ENCODE measurements at regions not wholly inside any gene's neighbourhood (a gene's known extent, or its start where the extent isn't known, plus 50 kb on each side); places are given as distances from the start of the nearest gene placed in this dataset.
"Not testable (repeated sequence)": the region's sequence is repeated elsewhere in the genome, so short reads cannot be mapped to it uniquely, and the experiment has no call there.

DNA sequence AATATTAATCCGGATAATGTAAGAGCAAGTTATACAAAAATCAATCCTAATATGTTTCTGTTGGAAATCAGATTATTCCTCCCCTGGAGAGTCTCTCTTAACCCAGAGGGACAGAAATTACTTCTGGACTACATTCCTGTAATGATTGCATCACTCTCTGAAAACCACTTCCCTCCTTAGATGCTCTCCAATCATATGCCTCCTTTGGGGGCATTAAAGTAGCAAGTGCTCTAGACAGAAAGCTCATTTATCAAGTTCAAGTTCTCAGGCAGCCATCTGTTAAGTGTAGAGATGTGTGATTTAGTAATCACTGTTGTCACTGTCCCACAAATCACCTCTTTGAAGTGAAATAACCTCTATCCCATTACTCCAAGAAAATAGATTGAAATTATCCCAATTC is 247.1 kb downstream of the SLCO4C1 start:
- DNase-seq (ENCODE audit: low spot score), result peak; percentile 8

GRCh38 chr5:102047073-102047472 is 249.0 kb downstream of the SLCO4C1 start:
- DNase-seq (ENCODE audit: low spot score), result not testable (repeated sequence)

GRCh38 chr5:102040326-102040725 is 255.8 kb downstream of the SLCO4C1 start:
- no peak for DNase-seq (ENCODE audit: low spot score)

DNA sequence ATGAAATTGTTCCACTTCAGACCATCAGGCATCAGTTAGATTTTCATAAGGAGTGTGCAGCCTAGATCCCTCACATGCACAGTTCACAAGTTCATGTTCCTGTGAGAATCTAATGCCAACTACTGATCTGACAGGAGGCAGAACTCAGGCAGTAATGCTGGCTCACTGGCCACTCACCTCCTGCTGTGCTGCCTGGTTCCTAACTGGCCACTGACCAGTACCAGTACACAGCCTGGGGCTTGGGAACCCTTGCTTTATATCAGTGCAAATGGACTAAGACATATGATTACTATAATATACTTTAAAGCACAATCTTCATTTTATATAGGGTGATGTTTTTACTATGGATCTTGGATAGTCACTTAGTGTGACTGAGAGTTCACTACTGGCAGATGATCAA is 259.2 kb downstream of the SLCO4C1 start:
- no peak for DNase-seq (ENCODE audit: low spot score)

GRCh38 chr5:102031711-102032110 is 264.4 kb downstream of the SLCO4C1 start:
- DNase-seq (ENCODE audit: low spot score), result no peak

GRCh38 chr5:102018690-102019089 is 277.4 kb downstream of the SLCO4C1 start:
- no peak for DNase-seq (ENCODE audit: low spot score)

GRCh38 chr5:102018279-102018678 is 277.8 kb downstream of the SLCO4C1 start:
- DNase-seq (ENCODE audit: low spot score), result no peak

- DNase-seq (ENCODE audit: low spot score), result no peak
These were observed 281.7 kb downstream of the SLCO4C1 start for GRCh38 chr5:102014371-102014770.

- no peak for DNase-seq (ENCODE audit: low spot score)
These were observed 285.4 kb downstream of the SLCO4C1 start for GRCh38 chr5:102010644-102011043.

DNA sequence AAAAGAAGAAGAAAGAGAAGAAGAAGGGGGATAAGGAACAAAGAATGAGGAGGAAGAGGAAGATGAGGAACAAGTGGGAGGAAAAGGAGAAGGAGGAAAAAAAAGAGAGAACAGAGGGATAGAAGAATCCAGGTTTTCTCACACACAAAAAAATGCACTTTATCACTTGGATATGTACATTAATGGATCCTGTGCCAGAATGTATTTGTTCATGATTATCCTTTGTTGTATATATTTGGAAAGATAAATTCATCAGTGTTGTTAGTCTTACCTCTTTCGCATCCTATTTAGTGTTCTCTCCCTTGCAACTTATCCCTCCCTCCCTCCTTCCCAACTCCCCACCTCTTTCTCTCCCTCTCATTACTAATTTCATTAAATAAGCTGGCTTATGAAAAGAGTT is 298.8 kb downstream of the SLCO4C1 start:
- no peak for DNase-seq (ENCODE audit: low spot score)

DNA sequence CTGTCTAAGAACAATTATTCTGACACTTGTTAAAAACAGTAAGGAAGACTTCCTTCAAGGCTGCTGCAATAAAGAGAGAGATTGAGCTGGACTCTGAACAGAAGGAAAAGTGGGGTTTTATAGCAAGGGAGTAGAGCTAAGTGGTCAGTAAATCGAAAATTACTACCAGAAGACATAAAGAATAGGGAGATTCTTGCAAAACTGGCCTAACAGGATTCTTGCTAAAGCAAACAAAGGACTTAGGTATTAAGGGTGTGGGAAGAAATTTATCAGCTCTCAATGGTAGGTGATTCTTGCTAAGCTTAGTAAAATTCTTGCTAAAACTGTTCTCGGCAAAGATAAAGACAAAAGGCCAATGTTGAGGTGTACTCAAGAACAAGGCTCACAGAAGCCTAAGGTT is 300.5 kb downstream of the SLCO4C1 start:
- DNase-seq (ENCODE audit: low spot score), result no peak

DNA sequence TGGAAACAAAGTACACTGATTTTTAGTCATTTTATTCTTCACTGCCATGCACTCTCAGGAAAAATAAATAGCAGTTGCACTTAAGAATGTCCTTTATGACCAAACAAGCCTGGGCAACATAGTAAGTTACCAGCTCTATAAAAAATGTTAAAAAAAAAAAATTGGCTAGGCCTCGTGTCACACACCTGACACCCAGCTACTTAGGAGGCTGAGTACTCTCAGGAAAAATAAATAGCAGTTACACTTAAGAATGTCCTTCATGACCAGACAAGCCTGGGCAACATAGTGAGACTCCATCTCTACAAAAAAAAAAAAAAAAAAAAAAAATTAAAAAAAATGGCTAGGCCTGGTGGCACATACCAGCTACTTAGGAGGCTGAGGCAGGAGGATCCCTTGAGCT is 304.6 kb downstream of the SLCO4C1 start:
- no peak for DNase-seq (ENCODE audit: low spot score)

- no peak for DNase-seq (ENCODE audit: low spot score)
These were observed 306.4 kb downstream of the SLCO4C1 start for GRCh38 chr5:101989659-101990058.

DNA sequence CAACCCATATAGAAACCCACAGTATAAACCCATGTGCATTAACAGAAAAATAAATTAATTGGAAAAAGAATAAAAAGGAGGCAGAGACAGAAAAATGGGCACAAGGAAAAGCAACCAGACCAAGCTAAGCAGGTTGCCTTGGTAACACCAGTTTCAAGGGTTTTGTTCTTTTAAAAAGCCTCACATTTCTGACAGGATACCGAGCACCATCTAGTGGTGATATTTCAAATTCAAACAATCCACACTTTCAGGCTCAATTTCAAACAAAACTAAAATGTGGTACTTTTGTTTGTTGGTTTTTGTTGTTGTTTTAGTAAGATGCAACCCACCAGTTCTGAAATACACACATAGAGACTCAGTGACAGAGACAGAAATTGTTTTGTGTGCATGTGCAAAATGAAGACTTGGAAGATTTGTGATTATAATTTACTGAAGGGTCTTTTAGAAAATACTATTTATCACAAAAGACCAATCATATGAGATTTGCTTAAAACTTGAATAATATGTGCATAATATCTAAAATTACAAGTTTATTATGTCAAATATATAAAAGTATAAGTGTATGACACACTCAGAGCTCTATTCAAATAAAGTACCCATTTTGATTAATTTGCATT is 318.2 kb downstream of the SLCO4C1 start:
- peak; percentile 76 for DNase-seq (ENCODE audit: low spot score)

- no peak for DNase-seq (ENCODE audit: low spot score)
These were observed 319.2 kb downstream of the SLCO4C1 start for GRCh38 chr5:101976933-101977332.

GRCh38 chr5:101969742-101970141 is 326.3 kb downstream of the SLCO4C1 start:
- no peak for DNase-seq (ENCODE audit: low spot score)

GRCh38 chr5:101966476-101966875 is 329.6 kb downstream of the SLCO4C1 start:
- no peak for DNase-seq (ENCODE audit: low spot score)

GRCh38 chr5:101955891-101956290 is 340.2 kb downstream of the SLCO4C1 start:
- no peak for DNase-seq (ENCODE audit: low spot score)

GRCh38 chr5:101950019-101950418 is 346.1 kb downstream of the SLCO4C1 start:
- DNase-seq (ENCODE audit: low spot score), result no peak

DNA sequence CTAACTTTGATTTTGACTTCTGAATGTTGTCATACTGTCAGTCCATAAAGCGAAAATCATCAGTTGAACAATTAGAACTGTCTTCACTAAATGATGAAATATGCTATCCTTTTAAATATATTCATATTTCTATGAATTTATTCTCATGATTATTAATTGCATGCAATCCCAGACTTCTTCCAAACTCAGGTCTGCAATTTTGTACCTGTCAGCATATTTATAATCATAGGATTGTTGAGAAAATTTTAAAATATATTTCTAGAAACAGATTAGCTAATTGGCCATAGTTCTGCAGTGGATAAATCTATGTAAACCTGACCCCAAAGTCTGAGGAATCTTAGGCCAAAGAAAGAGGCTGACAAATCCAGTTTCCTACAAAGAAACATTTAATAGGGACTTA is 347.5 kb downstream of the SLCO4C1 start:
- DNase-seq (ENCODE audit: low spot score), result no peak

DNA sequence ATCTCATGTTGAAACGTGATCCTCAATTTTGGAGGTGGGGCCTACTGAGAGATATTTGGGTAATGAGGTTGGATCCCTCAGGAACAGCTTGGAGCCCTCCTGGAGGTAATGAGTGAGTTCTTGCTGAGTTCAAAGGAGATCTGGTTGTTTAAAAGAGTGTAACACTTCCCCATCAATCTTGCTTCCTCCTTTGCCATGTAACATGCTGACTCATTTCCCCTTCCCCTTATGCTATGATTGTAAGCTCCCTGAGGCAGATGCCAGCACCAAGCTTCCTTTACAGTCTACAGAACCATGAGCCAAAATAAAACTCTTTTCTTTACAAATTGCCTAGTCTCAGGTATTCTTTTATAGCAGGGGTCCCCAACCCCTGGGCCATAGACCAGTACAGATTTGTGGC is 352.3 kb downstream of the SLCO4C1 start:
- DNase-seq (ENCODE audit: low spot score), result peak; percentile 12

DNA sequence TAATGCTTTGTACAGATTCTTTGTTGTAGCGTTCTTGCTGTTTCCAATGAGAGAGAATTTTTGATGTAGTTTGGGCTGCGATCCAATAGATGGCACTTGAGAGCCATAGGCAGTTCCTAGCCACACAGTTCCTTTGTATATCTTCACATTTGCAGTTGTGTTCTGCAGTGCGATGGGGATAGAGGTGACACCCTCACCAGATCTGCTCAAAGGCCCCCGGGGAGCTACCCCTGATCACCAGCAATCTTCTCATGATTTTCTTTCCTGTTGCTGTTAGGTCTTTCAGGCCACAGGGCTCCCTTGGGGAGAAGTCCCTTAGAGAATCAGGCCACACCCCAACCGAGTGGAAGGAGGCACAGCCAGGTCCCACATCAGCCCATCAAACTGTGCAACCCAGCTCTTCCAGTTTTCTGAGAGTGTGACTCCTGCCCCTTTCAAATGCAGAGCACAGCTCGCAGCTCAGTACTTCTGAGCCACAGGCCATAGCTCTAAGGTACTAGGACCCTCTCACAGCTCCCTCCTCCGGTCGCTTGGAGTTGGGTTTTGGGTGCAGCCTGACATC is 353.7 kb downstream of the SLCO4C1 start:
- DNase-seq (ENCODE audit: low spot score), result peak; percentile 60

GRCh38 chr5:101937041-101937440 is 359.0 kb downstream of the SLCO4C1 start:
- no peak for DNase-seq (ENCODE audit: low spot score)

- DNase-seq (ENCODE audit: low spot score), result no peak
These were observed 361.0 kb downstream of the SLCO4C1 start for GRCh38 chr5:101935086-101935485.
